ENCODE measurements at regions not wholly inside any gene's neighbourhood (a gene's known extent, or its start where the extent isn't known, plus 50 kb on each side); places are given as distances from the start of the nearest gene placed in this dataset.

DNA sequence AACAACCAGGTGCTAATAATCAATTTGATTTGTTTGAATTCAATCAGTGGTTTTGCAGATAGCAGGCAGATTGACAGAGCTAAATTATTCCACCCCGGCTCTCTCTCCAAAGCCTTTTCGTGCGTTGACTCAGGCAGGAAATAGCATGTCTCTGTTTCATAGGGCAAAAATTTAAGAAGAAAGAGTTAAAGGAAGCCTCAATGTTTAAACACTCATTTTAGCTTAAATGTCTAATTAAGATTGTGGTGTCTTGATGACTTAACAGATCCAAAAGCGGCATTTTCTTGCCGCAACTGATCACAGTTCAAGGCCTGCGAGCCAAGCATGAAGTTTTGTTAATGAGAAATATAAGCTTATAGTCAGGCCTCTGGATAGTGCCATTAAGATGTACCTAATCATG lies 1051.1 kb upstream of the AUTS2 start:
- no peaks in the 10 kb centered on the region for H3K27me3 ChIP-seq (ENCODE audit: control insufficient read depth in 1 of 2, insufficient read depth in 1 of 2, low read length in 2 of 2)
- no peak overlapping the region for H2BK15ac ChIP-seq (ENCODE audit: low read depth, poor library complexity, severe bottlenecking)
- no peak overlapping the region for H4K8ac ChIP-seq (ENCODE audit: low read length)
- no peak overlapping the region for H3K4me2 ChIP-seq (ENCODE audit: low read length, poor library complexity, severe bottlenecking)
- no peak overlapping the region for H3K4ac ChIP-seq (ENCODE audit: low read depth in 1 of 2, low read length in 2 of 2)
- no peak overlapping the region for H3K23ac ChIP-seq (ENCODE audit: low read length in 2 of 2)
- no peak overlapping the region for H2AFZ ChIP-seq (ENCODE audit: low read depth, low read length)
- no peak overlapping the region for H3K9ac ChIP-seq (ENCODE audit: low read length)
- no peak overlapping the region for H3K27ac ChIP-seq (ENCODE audit: low read length, poor library complexity, severe bottlenecking)
- 40% methylated on average over 6 of the region's 6 CpGs for WGBS
- no peak overlapping the region for H3K14ac ChIP-seq (ENCODE audit: low read length in 2 of 2)
- H3K18ac ChIP-seq (ENCODE audit: low read depth in 1 of 2, low read length in 2 of 2): no peak overlapping the region
- no peak for DNase-seq
- H3K9me3 ChIP-seq (ENCODE audit: control insufficient read depth, low read length): no peaks in the 10 kb centered on the region
- H2AK5ac ChIP-seq (ENCODE audit: low read length, severe bottlenecking): no peak overlapping the region
- H2BK5ac ChIP-seq (ENCODE audit: low read depth, low read length, poor library complexity, severe bottlenecking): no peak overlapping the region
- H4K91ac ChIP-seq (ENCODE audit: low read length): no peak overlapping the region
- no peaks in the 10 kb centered on the region for H3K79me1 ChIP-seq (replicated peaks; ENCODE audit: low read length, poor library complexity, severe bottlenecking)
- H2BK12ac ChIP-seq (ENCODE audit: low read length in 2 of 2): no peak overlapping the region
- no peak overlapping the region for H2BK120ac ChIP-seq (ENCODE audit: low read depth, low read length)
- H3K36me3 ChIP-seq (ENCODE audit: control insufficient read depth in 1 of 2, insufficient read depth in 2 of 2, low read depth in 1 of 2, low read length in 2 of 2): no peaks in the 10 kb centered on the region
- H3K4me1 ChIP-seq (ENCODE audit: control insufficient read depth, insufficient read depth, low read depth, low read length): no peaks in the 10 kb centered on the region
- H3K4me3 ChIP-seq (ENCODE audit: insufficient read depth in 1 of 2, low read depth in 1 of 2, low read length in 2 of 2): no peak overlapping the region

DNA sequence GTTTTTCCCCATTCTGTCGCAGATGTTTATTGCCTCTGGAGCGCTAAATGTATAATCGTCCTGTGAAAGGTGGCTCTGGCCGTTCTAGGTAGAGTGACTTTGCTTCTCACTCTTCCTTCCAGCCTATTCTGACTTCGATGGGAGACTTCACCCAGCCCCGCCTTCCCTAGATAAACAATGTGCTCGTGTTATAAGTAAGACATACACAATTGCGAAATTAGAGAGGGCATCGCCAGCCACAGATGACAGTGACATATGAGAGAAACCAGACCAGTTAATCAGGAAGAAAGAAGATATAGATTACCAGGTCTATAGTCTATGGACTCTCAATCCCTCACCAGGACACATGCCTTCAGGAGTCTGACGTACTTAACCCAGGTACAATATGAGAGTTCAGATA lies 1050.5 kb upstream of the AUTS2 start:
- Histone ChIP-seq H3K9ac (ENCODE audit: low read length) (no peak overlapping the region), H3K27me3 (ENCODE audit: control insufficient read depth in 1 of 2, insufficient read depth in 1 of 2, low read length in 2 of 2) (no peaks in the 10 kb centered on the region), H3K4ac (ENCODE audit: low read depth in 1 of 2, low read length in 2 of 2) (no peak overlapping the region), H3K4me3 (ENCODE audit: insufficient read depth in 1 of 2, low read depth in 1 of 2, low read length in 2 of 2) (no peak overlapping the region), H2BK15ac (ENCODE audit: low read depth, poor library complexity, severe bottlenecking) (no peak overlapping the region), H3K23ac (ENCODE audit: low read length in 2 of 2) (no peak overlapping the region), H2BK120ac (ENCODE audit: low read depth, low read length) (no peak overlapping the region), H3K18ac (ENCODE audit: low read depth in 1 of 2, low read length in 2 of 2) (no peak overlapping the region), H3K79me1 (replicated peaks; ENCODE audit: low read length, poor library complexity, severe bottlenecking) (no peaks in the 10 kb centered on the region), H4K8ac (ENCODE audit: low read length) (no peak overlapping the region), H3K4me1 (ENCODE audit: control insufficient read depth, insufficient read depth, low read depth, low read length) (no peaks in the 10 kb centered on the region), H2BK12ac (ENCODE audit: low read length in 2 of 2) (no peak overlapping the region), H3K27ac (ENCODE audit: low read length, poor library complexity, severe bottlenecking) (no peak overlapping the region), H4K91ac (ENCODE audit: low read length) (no peak overlapping the region), H3K9me3 (ENCODE audit: control insufficient read depth, low read length) (no peaks in the 10 kb centered on the region), H3K36me3 (ENCODE audit: control insufficient read depth in 1 of 2, insufficient read depth in 2 of 2, low read depth in 1 of 2, low read length in 2 of 2) (no peaks in the 10 kb centered on the region), H3K4me2 (ENCODE audit: low read length, poor library complexity, severe bottlenecking) (no peak overlapping the region), H2BK5ac (ENCODE audit: low read depth, low read length, poor library complexity, severe bottlenecking) (no peak overlapping the region), H2AFZ (ENCODE audit: low read depth, low read length) (no peak overlapping the region), H2AK5ac (ENCODE audit: low read length, severe bottlenecking) (no peak overlapping the region), H3K14ac (ENCODE audit: low read length in 2 of 2) (no peak overlapping the region)
- WGBS: 61% methylated on average over 8 of the region's 10 CpGs
- peak; percentile 11 for DNase-seq

DNA sequence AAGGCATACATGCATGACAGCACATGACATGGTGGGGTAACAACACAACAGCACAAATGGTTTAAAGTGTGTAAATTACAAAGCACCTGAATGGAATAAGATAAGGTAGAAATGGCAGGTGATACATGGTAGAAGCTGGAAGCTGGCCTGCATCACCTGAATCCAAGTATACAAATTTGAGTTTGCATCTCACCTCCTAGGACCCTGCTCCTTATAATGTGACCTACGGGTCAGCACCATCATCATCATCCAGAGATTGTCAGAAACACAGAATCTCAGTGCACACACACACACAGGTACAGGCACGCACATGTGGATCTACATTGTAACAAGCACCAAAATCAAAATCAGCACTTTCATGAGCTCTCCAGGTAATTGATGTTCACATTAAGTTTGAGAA lies 1048.2 kb upstream of the AUTS2 start:
- no peak for DNase-seq
- H3K23ac ChIP-seq (ENCODE audit: low read length in 2 of 2): no peak overlapping the region
- H3K14ac ChIP-seq (ENCODE audit: low read length in 2 of 2): no peak overlapping the region
- no peak overlapping the region for H2BK5ac ChIP-seq (ENCODE audit: low read depth, low read length, poor library complexity, severe bottlenecking)
- no peak overlapping the region for H3K9ac ChIP-seq (ENCODE audit: low read length)
- H3K9me3 ChIP-seq (ENCODE audit: control insufficient read depth, low read length): no peaks in the 10 kb centered on the region
- H3K4me3 ChIP-seq (ENCODE audit: insufficient read depth in 1 of 2, low read depth in 1 of 2, low read length in 2 of 2): no peak overlapping the region
- WGBS: 88% methylated on average over 1 of the region's 2 CpGs
- no peak overlapping the region for H2BK120ac ChIP-seq (ENCODE audit: low read depth, low read length)
- H3K27me3 ChIP-seq (ENCODE audit: control insufficient read depth in 1 of 2, insufficient read depth in 1 of 2, low read length in 2 of 2): no peaks in the 10 kb centered on the region
- H2AFZ ChIP-seq (ENCODE audit: low read depth, low read length): no peak overlapping the region
- no peaks in the 10 kb centered on the region for H3K4me1 ChIP-seq (ENCODE audit: control insufficient read depth, insufficient read depth, low read depth, low read length)
- H3K4ac ChIP-seq (ENCODE audit: low read depth in 1 of 2, low read length in 2 of 2): no peak overlapping the region
- H3K36me3 ChIP-seq (ENCODE audit: control insufficient read depth in 1 of 2, insufficient read depth in 2 of 2, low read depth in 1 of 2, low read length in 2 of 2): no peaks in the 10 kb centered on the region
- H4K91ac ChIP-seq (ENCODE audit: low read length): no peak overlapping the region
- H3K27ac ChIP-seq (ENCODE audit: low read length, poor library complexity, severe bottlenecking): no peak overlapping the region
- no peak overlapping the region for H2BK15ac ChIP-seq (ENCODE audit: low read depth, poor library complexity, severe bottlenecking)
- H2AK5ac ChIP-seq (ENCODE audit: low read length, severe bottlenecking): no peak overlapping the region
- H3K4me2 ChIP-seq (ENCODE audit: low read length, poor library complexity, severe bottlenecking): no peak overlapping the region
- H3K79me1 ChIP-seq (replicated peaks; ENCODE audit: low read length, poor library complexity, severe bottlenecking): no peaks in the 10 kb centered on the region
- no peak overlapping the region for H2BK12ac ChIP-seq (ENCODE audit: low read length in 2 of 2)
- no peak overlapping the region for H3K18ac ChIP-seq (ENCODE audit: low read depth in 1 of 2, low read length in 2 of 2)
- H4K8ac ChIP-seq (ENCODE audit: low read length): no peak overlapping the region

DNA sequence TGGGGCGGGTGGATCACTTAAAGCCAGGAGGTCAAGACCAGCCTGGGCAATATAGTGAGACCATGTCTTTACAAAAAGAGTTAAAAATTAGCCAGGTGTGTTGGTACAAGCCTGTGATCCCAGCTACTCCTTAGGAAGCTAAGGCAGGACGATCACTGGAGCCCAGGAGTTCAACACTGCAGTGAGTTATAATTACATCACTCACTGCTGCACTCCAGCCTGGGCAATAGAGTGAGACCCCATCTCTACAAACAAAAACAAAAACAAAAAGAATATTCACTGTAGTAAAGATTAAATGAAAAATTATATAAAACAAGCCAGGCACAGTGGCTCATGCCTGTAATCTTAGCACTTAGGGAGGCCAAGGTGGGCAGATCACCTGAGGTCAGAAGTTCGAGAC lies 1047.6 kb upstream of the AUTS2 start:
- H4K8ac ChIP-seq (ENCODE audit: low read length): no peak overlapping the region
- no peak overlapping the region for H3K14ac ChIP-seq (ENCODE audit: low read length in 2 of 2)
- no peaks in the 10 kb centered on the region for H3K4me1 ChIP-seq (ENCODE audit: control insufficient read depth, insufficient read depth, low read depth, low read length)
- H3K4me3 ChIP-seq (ENCODE audit: insufficient read depth in 1 of 2, low read depth in 1 of 2, low read length in 2 of 2): no peak overlapping the region
- no peak overlapping the region for H2BK15ac ChIP-seq (ENCODE audit: low read depth, poor library complexity, severe bottlenecking)
- no peak overlapping the region for H3K9ac ChIP-seq (ENCODE audit: low read length)
- H2BK5ac ChIP-seq (ENCODE audit: low read depth, low read length, poor library complexity, severe bottlenecking): no peak overlapping the region
- H2BK120ac ChIP-seq (ENCODE audit: low read depth, low read length): no peak overlapping the region
- H2AK5ac ChIP-seq (ENCODE audit: low read length, severe bottlenecking): no peak overlapping the region
- no peak overlapping the region for H3K4ac ChIP-seq (ENCODE audit: low read depth in 1 of 2, low read length in 2 of 2)
- no peak overlapping the region for H3K4me2 ChIP-seq (ENCODE audit: low read length, poor library complexity, severe bottlenecking)
- WGBS: 78% methylated on average over 3 of the region's 3 CpGs
- no peaks in the 10 kb centered on the region for H3K36me3 ChIP-seq (ENCODE audit: control insufficient read depth in 1 of 2, insufficient read depth in 2 of 2, low read depth in 1 of 2, low read length in 2 of 2)
- no peak for DNase-seq
- H4K91ac ChIP-seq (ENCODE audit: low read length): no peak overlapping the region
- no peak overlapping the region for H2BK12ac ChIP-seq (ENCODE audit: low read length in 2 of 2)
- no peak overlapping the region for H2AFZ ChIP-seq (ENCODE audit: low read depth, low read length)
- no peaks in the 10 kb centered on the region for H3K9me3 ChIP-seq (ENCODE audit: control insufficient read depth, low read length)
- H3K23ac ChIP-seq (ENCODE audit: low read length in 2 of 2): no peak overlapping the region
- no peak overlapping the region for H3K27ac ChIP-seq (ENCODE audit: low read length, poor library complexity, severe bottlenecking)
- H3K27me3 ChIP-seq (ENCODE audit: control insufficient read depth in 1 of 2, insufficient read depth in 1 of 2, low read length in 2 of 2): no peaks in the 10 kb centered on the region
- no peak overlapping the region for H3K18ac ChIP-seq (ENCODE audit: low read depth in 1 of 2, low read length in 2 of 2)
- H3K79me1 ChIP-seq (replicated peaks; ENCODE audit: low read length, poor library complexity, severe bottlenecking): no peaks in the 10 kb centered on the region
